Ascending aorta (tissue), 2 donors: ENCODE measurements at regions not wholly inside any gene's neighbourhood (a gene's known extent, or its start where the extent isn't known, plus 50 kb on each side); places are given as distances from the start of the nearest gene placed in this dataset.

ENCODE experiments used
- DNase-seq, 2 donors: peaks; one replicate each; pipeline ENCODE4 v3.0.0-alpha.2; 2019; ENCODE audit warnings: low spot score in 2 of 2
- H3K27ac ChIP-seq, 2 donors: fragments of 200-600 bp; sonication (generic); one replicate each; pipeline ENCODE4 v1.5.1; 2016 to 2017; ENCODE audit warnings: mild to moderate bottlenecking in 1 of 2
- H3K27me3 ChIP-seq: fragments of 200-600 bp; sonication (generic); one replicate; pipeline ENCODE4 v1.5.1; 2017
- H3K36me3 ChIP-seq, 2 donors: fragments of 200-600 bp; sonication (generic); one replicate each; pipeline ENCODE4 v1.5.1; 2016
- H3K4me1 ChIP-seq, 2 donors: fragments of 200-600 bp; sonication (generic); one replicate each; pipeline ENCODE4 v1.5.1; 2016 to 2017; ENCODE audit warnings: mild to moderate bottlenecking in 1 of 2
- H3K4me3 ChIP-seq, 2 donors: fragments of 200-600 bp; sonication (generic); one replicate each; pipeline ENCODE4 v1.5.1; 2016 to 2017; ENCODE audit warnings: mild to moderate bottlenecking in 1 of 2
- H3K9me3 ChIP-seq, 2 donors: fragments of 200-600 bp; sonication (generic); one replicate each; pipeline ENCODE4 v1.5.1; 2016
- CTCF ChIP-seq, 3 experiments: fragments of 200-600 bp in 2 of 3; fragments of 450-650 bp in 1 of 3; sonication (generic) in 2 of 3; IDR thresholded peaks; one replicate each; pipeline ENCODE4 v1.5.1; 2016 to 2019; ENCODE audit warnings: antibody characterized with exemption in 3 of 3, mild to moderate bottlenecking in 1 of 3, moderate library complexity in 1 of 3
- intact Hi-C: fragments of 100-400 bp; cut with DNase I; formaldehyde crosslinking; loops from one replicate; pipeline ENCODE4 v1.15.1; 2023

- Histone ChIP-seq H3K27me3 (no peaks in the 10 kb centered on the region), H3K27ac (no peak overlapping the region), H3K4me1 (no peaks in the 10 kb centered on the region), H3K36me3 (no peaks in the 10 kb centered on the region), H3K9me3 (no peaks in the 10 kb centered on the region), H3K4me3 (no peak overlapping the region)
- no peak for TF ChIP-seq CTCF (IDR thresholded peaks at IDR 0.05)
- intact Hi-C loops = no loop called here
- DNase-seq = no peak
Measured at GRCh38 chr12:11513288-11513687, 117.9 kb upstream of the PRB2 start.

GRCh38 chr12:11517080-11517479 lies 121.7 kb upstream of the PRB2 start:
- no peaks in the 10 kb centered on the region for H3K27me3 ChIP-seq
- H3K27ac ChIP-seq = no peak overlapping the region
- no peaks in the 10 kb centered on the region for H3K36me3 ChIP-seq
- no peaks in the 10 kb centered on the region for H3K9me3 ChIP-seq
- intact Hi-C loops = no loop called here
- no peaks in the 10 kb centered on the region for H3K4me1 ChIP-seq
- no peak overlapping the region for H3K4me3 ChIP-seq
- no peak for TF ChIP-seq CTCF (IDR thresholded peaks at IDR 0.05)
- no peak for DNase-seq

GRCh38 chr12:11524446-11524845 lies 125.0 kb upstream of the ETV6 start:
- Histone ChIP-seq H3K27ac (no peak overlapping the region), H3K4me1 (no peaks in the 10 kb centered on the region), H3K4me3 (no peak overlapping the region), H3K36me3 (no peaks in the 10 kb centered on the region), H3K9me3 (no peaks in the 10 kb centered on the region), H3K27me3 (no peaks in the 10 kb centered on the region)
- TF ChIP-seq CTCF (IDR thresholded peaks at IDR 0.05) = no peak
- DNase-seq = no peak
- intact Hi-C loops = no loop called here

- Histone ChIP-seq H3K9me3 (no peaks in the 10 kb centered on the region), H3K4me1 (no peaks in the 10 kb centered on the region), H3K36me3 (no peaks in the 10 kb centered on the region), H3K27ac (no peak overlapping the region), H3K4me3 (no peak overlapping the region), H3K27me3 (no peaks in the 10 kb centered on the region)
- intact Hi-C loops = no loop called here
- TF ChIP-seq CTCF (IDR thresholded peaks at IDR 0.05) = no peak
- DNase-seq = no peak
Measured at GRCh38 chr12:11534064-11534463, 115.4 kb upstream of the ETV6 start.

GRCh38 chr12:11535127-11535526 lies 114.3 kb upstream of the ETV6 start:
- H3K36me3 ChIP-seq = no peaks in the 10 kb centered on the region
- H3K27me3 ChIP-seq = no peaks in the 10 kb centered on the region
- TF ChIP-seq CTCF (IDR thresholded peaks at IDR 0.05) = no peak
- H3K9me3 ChIP-seq = no peaks in the 10 kb centered on the region
- intact Hi-C loops = no loop called here
- DNase-seq = no peak
- no peak overlapping the region for H3K27ac ChIP-seq
- H3K4me1 ChIP-seq = no peaks in the 10 kb centered on the region
- H3K4me3 ChIP-seq = no peak overlapping the region

GRCh38 chr12:11539156-11539555 lies 110.3 kb upstream of the ETV6 start:
- Histone ChIP-seq H3K27me3 (no peaks in the 10 kb centered on the region), H3K36me3 (no peaks in the 10 kb centered on the region), H3K9me3 (no peaks in the 10 kb centered on the region), H3K27ac (no peak overlapping the region), H3K4me3 (no peak overlapping the region), H3K4me1 (no peaks in the 10 kb centered on the region)
- no peak for TF ChIP-seq CTCF (IDR thresholded peaks at IDR 0.05)
- intact Hi-C loops = no loop called here
- DNase-seq = no peak
